Hypothalamus (tissue), 51 donors: ENCODE measurements at regions not wholly inside any gene's neighbourhood (a gene's known extent, or its start where the extent isn't known, plus 50 kb on each side); places are given as distances from the start of the nearest gene placed in this dataset.

Experiments
- DNase-seq, 51 donors: peaks; one replicate each; lab custom pipeline; 2025; lab: John Stamatoyannopoulos, UW

GRCh38 chr22:25365491-25366261 is 146.2 kb downstream of the CRYBB2 start:
- DNase-seq, result no peak

DNA sequence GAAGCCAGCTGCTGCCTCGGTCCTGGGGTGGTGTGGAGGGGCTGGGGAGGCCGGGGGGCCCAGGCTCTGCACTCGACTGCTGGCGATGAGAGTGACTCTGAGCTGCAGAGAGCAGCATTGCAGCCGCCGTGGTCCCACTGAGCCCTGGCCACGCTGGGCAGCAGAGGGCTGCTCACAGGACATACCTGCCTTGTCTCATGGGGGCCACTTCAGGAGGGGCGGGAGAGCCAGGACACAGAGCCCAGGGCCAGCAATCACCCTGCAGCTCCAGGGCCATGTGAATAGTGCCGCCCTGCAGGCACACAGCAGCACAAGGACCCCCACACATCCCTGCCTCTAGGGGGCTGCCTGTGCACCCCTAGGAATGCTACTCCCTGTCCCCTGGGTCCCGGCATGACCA is 147.0 kb downstream of the CRYBB2 start:
- no peak for DNase-seq

DNA sequence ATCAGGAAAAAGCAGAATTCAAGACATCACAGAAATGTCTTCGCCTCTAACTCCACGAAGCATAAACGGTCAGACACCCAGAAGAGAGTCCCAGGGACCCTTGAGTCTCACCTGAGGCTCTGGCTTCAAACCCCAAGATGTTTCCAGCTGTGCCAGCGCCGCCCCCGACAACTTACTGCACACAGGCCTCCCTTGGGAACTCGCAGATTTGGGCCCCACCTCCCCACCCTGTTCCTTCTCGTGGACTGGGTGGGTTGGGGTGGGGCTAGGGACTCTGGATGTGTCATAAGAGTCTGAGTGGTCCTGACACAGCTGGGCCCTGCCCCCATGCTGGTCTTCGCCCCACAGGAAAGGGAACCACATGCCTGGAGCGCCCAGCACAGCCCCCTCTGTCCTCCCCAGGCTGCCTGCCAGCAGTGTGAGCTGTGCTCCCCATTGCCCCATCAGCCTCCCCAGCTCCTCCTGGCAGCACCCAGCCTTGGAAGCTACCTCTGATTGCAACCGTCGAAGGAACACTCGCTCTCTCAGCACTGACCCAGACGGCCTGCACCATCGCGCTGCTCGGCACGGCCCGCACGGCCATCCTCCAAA is 147.5 kb downstream of the CRYBB2 start:
- no peak for DNase-seq

DNA sequence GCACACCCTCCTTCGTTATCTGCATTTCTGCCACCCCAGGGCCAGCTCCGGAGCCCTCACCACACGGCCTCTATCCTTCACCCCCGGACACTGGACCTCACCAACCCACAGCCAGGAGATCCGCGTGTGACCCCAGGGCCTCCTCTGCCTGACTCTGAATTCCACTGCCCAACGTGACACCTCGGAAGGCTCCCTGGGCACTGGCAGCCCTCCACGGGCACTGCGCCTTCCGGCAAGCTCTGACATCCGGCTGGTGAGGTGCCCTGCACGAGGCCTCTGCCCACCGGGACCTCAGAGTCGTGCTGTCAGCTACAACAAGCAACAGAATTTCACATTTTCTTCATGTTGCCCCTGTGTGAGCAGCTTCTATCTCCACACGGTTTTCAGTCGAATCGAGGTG is 148.3 kb downstream of the CRYBB2 start:
- DNase-seq, result no peak

DNA sequence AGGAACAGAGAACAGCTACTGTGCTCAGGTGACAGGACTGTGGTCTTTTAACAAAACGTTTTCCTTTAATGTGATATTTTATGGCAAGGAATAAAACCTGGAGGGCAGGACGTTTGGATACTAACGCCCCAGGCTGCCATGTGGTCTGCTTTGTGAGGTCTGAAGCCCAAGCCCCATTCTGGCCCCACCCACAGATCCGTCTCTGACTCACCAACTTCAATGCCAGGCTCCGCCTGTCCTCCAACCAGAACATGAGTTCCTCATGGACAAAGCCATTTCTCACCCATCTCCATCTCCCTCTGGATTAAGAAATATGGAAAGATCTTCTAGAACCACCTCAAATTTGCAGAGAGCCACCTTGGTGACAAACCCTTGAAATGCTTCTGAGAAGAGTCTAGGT is 148.8 kb downstream of the CRYBB2 start:
- peak in 1 of 51 donors; percentile 2 for DNase-seq

GRCh38 chr22:25369041-25369440 is 149.6 kb downstream of the CRYBB2 start:
- DNase-seq, result no peak

GRCh38 chr22:25370322-25370721 is 150.9 kb downstream of the CRYBB2 start:
- no peak for DNase-seq

GRCh38 chr22:25372000-25372595 is 152.7 kb downstream of the CRYBB2 start:
- DNase-seq, result no peak

DNA sequence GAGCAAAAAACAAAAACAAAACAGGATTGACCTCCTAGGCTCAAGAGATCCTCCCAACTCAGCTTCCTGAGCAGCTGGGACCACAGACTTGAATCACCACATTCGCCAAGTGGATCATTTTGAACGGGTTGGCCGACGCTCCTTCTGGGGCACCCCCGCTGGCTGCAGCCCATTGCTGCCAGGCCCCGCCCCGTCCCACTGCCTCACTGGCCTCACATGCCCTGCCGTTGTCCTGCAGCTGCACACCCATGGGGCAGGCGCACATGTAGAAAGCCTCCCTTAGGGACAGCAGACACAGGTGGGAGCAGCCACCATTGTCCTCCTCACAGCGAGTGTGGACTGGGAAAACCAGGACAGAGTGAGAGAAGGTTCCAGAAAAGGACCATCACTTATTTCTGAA is 154.5 kb downstream of the CRYBB2 start:
- DNase-seq, result no peak

GRCh38 chr22:25374869-25375268 is 155.4 kb downstream of the CRYBB2 start:
- no peak for DNase-seq

DNA sequence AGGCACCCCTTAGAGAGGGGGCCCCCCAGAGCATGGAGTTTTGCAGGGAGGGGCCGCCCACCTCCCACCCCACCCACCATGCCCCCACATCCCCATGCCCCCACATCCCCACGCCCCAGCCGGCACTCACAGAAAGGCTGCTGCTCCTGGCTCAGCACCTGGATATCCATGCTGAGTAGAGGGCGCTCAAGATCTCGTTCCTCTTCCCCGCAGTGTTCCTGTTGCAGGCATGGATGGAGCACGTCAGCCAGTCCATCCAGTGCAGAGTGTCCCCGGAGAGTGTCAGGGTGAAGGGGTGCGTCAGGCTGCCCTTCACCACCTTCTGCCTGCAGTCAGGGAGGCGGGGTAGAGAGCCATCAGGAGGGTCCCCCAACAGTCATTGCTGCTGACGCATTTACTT is 156.2 kb downstream of the CRYBB2 start:
- no peak for DNase-seq

DNA sequence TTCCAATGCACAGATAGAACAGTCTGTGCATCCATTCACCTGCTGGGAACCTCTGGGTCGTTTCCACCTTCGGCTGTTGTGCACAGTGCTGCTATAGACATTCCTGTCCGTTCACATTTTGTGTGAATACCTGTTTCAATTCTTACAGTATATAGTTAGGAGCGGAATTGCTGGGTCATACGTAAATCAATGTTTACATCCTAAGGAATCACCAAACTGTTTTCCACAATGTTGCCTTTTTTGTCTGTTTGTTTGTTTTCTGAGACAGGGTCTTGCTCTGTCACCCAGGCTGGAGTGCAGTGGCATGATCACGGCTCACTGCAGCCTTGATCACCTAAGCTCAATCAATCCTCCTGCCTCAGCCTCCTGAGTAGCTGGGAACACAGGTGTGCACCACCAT is 158.3 kb downstream of the CRYBB2 start:
- DNase-seq, result no peak

DNA sequence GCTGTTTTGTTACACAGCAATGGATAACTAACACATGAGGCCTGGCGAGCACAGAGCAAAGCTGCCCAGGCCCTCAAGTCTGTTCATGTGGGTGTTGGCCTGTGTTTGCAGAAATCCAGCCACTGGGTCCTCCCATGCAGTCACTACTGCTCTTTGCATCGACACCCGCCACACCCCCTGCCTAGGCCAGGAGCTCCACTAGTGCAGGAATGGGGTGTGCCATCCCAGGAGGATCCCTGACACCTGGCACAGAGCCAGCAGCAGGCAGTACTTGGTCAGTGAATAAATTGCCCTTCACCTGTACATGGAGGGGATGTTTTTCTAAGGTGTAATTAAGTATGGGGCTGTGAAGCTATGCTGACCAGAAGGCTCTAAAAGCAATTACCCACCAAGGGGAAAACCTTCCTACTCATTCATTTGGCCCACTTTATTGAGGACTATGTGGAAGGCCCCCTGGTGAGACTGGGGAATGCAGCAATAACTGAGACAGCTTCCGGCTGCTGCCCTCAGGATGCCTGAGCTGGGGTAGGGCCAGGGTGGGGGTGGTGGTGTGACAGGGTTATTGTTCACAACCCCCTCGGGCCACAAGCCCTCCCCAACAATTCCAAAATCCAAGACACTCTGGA is 160.8 kb downstream of the CRYBB2 start:
- DNase-seq, result no peak

DNA sequence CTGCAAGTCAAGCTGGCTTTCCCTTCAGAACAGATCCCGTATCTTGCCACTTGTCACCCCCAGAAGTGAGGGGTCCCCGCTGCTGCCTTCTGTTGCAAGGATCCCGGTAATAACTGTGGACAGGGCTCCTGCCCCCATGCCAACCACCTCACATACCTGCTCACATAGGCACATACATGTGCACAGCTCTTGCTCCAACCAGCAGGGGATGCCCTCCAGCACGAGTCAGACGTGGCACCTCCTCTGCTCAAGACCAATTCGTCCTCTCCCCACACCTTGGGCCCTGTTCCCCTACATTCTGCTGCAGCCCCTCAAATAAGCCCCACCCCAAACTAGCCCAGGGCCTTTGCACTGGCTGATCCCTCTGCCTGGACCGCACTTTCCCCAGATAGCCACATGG is 163.3 kb downstream of the CRYBB2 start:
- DNase-seq, result no peak

DNA sequence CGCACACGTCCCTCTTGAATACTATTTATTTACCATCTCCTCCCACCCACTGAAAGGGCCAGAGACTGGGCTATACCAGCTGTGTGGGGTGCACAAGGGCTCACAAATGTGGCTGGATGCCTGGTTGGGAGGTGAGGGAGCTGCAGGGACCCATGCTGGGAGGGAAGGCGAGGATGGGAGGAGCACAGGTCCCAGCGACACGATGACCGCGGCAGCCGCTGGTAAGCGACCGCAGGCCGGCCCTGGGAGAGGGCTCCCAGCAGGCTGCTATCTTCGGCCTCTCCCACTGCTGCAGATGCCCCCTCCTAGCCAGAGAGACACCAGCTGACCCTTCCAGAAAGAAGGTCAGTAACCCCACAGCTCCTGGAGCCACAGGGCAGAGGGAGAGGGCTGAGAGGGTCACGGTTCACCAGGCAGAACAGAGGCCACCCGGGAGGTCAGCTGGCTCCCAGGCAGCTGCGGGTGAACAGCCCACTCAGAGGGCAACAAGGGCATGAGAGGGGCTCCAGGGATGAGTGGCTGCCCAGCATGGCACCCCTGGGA is 163.9 kb downstream of the CRYBB2 start:
- DNase-seq, result no peak

- DNase-seq, result no peak
These were observed 164.5 kb downstream of the CRYBB2 start for GRCh38 chr22:25383892-25384291.

DNA sequence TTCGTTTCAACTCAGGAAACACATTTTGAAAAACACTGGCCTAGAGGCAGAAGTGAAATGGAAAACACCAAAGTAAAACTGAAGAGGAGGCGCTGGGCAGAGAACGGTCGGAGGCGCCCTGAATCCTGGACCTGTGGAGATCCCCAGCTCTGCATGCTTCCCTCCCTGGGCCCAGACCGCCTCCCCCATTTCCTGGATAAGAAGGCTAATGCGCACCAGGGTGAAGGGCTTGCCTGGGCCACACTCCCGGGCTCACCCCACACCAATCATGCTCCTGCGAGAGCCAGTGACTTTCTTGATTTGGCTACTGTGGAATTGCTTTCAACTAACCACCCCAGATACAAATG is 167.1 kb downstream of the CRYBB2 start:
- DNase-seq, result no peak

DNA sequence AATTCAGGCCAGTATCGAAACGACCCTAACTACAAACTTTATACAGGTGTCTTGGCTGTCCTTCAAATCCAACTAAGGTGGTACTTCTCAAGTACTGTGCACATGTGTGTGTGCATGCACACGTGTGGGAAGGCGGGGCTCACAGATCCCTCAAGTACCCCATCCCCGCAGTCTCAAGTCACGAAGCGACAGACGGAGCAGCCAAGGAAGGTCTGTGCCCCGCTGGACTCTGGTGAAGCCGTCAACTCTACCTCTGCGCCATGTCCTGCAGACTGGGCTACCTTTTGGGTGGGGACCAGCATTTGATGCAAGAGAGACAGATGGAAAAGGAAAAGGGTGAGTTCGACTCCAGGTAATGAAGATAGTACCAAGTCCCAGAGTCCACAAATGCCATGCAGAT is 169.0 kb downstream of the CRYBB2 start:
- no peak for DNase-seq

GRCh38 chr22:25388866-25389540 is 169.6 kb downstream of the CRYBB2 start:
- DNase-seq, result peak in 8 of 51 donors; percentile 5 to 42 (median 14)

- DNase-seq, result no peak
These were observed 170.1 kb downstream of the CRYBB2 start for GRCh38 chr22:25389541-25389919.
